OCI-LY1 (cell line): ENCODE measurements at regions not wholly inside any gene's neighbourhood (a gene's known extent, or its start where the extent isn't known, plus 50 kb on each side); places are given as distances from the start of the nearest gene placed in this dataset.

ENCODE experiments used
- EZH2 ChIP-seq: fragments of 200-600 bp; sonication (generic), shearing (Covaris generic); IDR thresholded peaks from 2 replicates; pipeline ENCODE4 v1.8.0; 2017; ENCODE audit warnings: borderline replicate concordance, mixed run types, mild to moderate bottlenecking, antibody characterized with exemption, low read length, moderate library complexity, mixed read lengths
- TF ChIP-seq, protein P1 (sequence below): fragments of 200-600 bp; sonication (generic), shearing (Covaris generic); IDR thresholded peaks from 2 replicates; pipeline ENCODE4 v1.5.1; 2017; ENCODE audit warnings: mild to moderate bottlenecking, antibody characterized with exemption, low read length, moderate library complexity, mixed read lengths

DNA sequence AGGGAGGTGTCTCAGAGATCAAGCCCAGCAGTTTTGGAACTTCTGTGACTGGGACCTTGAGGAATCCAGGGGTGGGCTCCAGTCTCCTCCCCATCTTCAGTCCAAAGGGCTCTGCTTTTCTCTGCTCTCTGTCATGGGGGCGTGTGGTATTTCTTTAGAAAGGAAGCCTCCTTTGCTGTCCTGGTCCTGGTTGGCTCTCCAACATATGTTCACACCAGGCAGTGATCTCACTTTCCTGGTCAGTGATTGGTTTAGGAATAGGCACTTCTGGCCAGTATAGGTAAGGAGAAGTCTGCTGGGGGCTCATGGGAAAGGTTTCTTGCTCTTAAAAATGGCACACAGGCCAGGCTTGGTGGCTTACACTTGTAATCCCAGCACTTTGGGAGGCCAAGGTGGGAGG, 115.5 kb upstream of the HAAO start:
- TF ChIP-seq, protein P1, sequence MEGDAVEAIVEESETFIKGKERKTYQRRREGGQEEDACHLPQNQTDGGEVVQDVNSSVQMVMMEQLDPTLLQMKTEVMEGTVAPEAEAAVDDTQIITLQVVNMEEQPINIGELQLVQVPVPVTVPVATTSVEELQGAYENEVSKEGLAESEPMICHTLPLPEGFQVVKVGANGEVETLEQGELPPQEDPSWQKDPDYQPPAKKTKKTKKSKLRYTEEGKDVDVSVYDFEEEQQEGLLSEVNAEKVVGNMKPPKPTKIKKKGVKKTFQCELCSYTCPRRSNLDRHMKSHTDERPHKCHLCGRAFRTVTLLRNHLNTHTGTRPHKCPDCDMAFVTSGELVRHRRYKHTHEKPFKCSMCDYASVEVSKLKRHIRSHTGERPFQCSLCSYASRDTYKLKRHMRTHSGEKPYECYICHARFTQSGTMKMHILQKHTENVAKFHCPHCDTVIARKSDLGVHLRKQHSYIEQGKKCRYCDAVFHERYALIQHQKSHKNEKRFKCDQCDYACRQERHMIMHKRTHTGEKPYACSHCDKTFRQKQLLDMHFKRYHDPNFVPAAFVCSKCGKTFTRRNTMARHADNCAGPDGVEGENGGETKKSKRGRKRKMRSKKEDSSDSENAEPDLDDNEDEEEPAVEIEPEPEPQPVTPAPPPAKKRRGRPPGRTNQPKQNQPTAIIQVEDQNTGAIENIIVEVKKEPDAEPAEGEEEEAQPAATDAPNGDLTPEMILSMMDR = no peak
- no peak for TF ChIP-seq EZH2
